IMR-90 (cell line): ENCODE measurements at regions not wholly inside any gene's neighbourhood (a gene's known extent, or its start where the extent isn't known, plus 50 kb on each side); places are given as distances from the start of the nearest gene placed in this dataset.

Experiments used
- BHLHE40 ChIP-seq: fragments of 150-350 bp; IDR thresholded peaks from 2 replicates; pipeline ENCODE4 v1.6.1; 2016; ENCODE audit warnings: mild to moderate bottlenecking, low read depth, low read length
- CEBPB ChIP-seq: IDR thresholded peaks from 2 replicates; pipeline ENCODE4 v1.6.1; 2012; ENCODE audit warnings: low read depth, low read length, improper control_type of control experiment
- CTCF ChIP-seq: conservative IDR thresholded peaks from 2 replicates; pipeline ENCODE4 v1.5.1; 2012; ENCODE audit warnings: mild to moderate bottlenecking, low read depth, low read length, improper control_type of control experiment
- FOS ChIP-seq: fragments of 150-350 bp; IDR thresholded peaks from 2 replicates; pipeline ENCODE4 v1.6.1; 2016; ENCODE audit warnings: low read depth, low read length
- MAFK ChIP-seq: IDR thresholded peaks from 2 replicates; pipeline ENCODE4 v1.6.1; 2012; ENCODE audit warnings: low read depth, low read length, improper control_type of control experiment
- NFE2L2 ChIP-seq: fragments of 150-350 bp; IDR thresholded peaks from 2 replicates; pipeline ENCODE4 v1.6.1; 2016; ENCODE audit warnings: low read depth, mild to moderate bottlenecking, low read length
- POLR2A ChIP-seq: IDR thresholded peaks from 2 replicates; pipeline ENCODE4 v1.6.1; 2012; ENCODE audit warnings: mild to moderate bottlenecking, low read depth, low read length
- RAD21 ChIP-seq: IDR thresholded peaks from 2 replicates; pipeline ENCODE4 v1.6.1; 2012; ENCODE audit warnings: low read length, improper control_type of control experiment
- SMC3 ChIP-seq: fragments of 150-350 bp; IDR thresholded peaks from 2 replicates; pipeline ENCODE4 v1.6.1; 2016; ENCODE audit warnings: low read depth, mild to moderate bottlenecking, antibody characterized with exemption, low read length, moderate library complexity

DNA sequence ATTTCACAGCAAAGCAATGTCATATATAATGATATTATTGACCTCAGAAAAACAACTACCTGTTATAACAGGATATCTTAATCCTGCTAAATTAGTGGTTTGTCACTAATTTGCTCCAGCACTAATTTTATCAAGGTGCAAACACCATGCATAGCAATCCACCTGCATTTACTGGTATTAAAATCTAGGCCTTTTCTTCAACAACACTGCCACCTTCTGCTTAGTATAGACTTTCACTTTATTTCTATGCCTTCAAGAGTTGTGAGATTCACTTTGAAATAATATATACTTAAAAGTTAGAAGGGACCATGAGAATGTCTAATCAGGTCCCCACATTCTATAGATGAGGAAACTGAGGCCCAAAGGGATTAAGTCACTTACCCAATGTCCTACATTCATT lies 82.1 kb upstream of the IQCM start:
- no peak for TF ChIP-seq POLR2A
- no peak for TF ChIP-seq FOS
- TF ChIP-seq CTCF = peak; percentile 59
- no peak for TF ChIP-seq MAFK
- TF ChIP-seq RAD21 = peak; percentile 73
- TF ChIP-seq SMC3 = peak; percentile 50
- TF ChIP-seq CEBPB = no peak
- no peak for TF ChIP-seq BHLHE40
- no peak for TF ChIP-seq NFE2L2
